CD4-positive, alpha-beta T cell treated with Interleukin-6 for 4 hours (primary cell): ENCODE measurements at regions not wholly inside any gene's neighbourhood (a gene's known extent, or its start where the extent isn't known, plus 50 kb on each side); places are given as distances from the start of the nearest gene placed in this dataset.
A peak's percentile ranks its signal among the peaks of the same experiment; 100 is the strongest.
"Not testable (repeated sequence)": the region's sequence is repeated elsewhere in the genome, so short reads cannot be mapped to it uniquely, and the experiment has no call there.

Experiments
- DNase-seq: peaks from one replicate; pipeline ENCODE4 v3.0.0-alpha.2; 2020; ENCODE audit warnings: mixed read lengths

DNA sequence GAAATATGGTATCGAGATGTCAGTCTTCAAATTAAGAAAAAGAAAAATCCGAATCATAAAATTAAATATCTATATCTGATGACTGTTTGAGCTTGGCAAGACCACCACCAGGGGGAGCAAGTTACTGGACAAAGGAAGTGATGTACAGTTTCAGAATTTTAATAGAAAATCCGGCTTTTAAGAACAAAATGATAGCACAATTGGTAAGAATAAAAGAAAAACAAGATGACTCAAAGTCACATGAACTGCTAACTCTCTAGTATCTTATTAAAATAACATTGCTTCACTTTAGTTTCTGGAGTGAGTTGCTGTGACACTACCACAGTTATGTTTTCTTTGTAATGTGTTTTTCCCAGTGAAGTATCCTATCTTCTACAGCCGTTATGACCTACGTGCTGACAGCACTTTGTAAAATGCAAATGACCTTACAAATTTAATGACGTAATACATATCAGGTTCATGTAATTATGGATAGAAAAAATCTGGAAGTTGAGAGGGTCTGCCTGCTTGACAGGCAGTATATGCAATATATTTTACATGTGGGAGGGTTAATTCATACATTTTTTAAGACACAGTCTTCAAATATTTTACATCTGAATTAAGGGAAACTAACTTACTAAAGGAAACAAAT lies 405.3 kb upstream of the HS3ST5 start:
- DNase-seq: peak; percentile 9

DNA sequence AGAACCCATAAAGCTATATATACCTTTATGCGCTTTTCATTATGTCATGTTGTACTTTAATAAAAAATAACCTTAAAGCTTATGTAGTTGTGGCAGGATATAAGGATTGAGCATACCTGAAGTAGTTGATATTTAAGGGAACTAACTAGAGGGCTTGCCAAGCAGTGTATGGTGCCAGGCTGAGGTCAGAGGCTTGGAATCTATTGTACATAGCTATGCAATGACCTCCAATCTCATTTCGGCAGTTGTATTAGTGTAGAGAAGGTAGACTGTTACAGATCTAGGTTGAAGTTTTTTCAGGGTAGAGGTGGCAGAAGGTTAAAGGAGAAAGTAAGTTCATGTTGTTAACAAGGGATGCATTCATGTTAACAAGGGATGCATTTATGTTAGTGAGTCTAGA lies 397.7 kb upstream of the HS3ST5 start:
- DNase-seq: no peak

DNA sequence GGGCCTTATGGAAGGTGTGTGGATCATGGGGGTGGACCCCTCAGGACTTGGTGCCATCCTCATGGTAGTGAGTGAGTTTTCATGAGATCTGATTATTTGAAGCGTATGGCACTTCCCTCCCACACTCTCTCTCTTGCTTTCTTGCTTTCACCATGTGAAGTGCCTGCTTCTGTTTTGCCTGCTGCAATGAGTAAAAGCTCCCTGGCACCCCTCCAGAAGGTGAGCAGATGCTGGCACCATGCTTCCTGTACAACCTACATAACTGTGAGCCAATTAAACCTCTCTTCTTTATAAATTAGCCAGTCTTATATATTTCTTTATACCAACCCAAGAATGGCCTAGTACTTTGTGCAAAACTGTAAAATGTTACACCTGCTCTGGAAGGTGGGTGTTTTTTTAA lies 396.8 kb upstream of the HS3ST5 start:
- no peak for DNase-seq

DNA sequence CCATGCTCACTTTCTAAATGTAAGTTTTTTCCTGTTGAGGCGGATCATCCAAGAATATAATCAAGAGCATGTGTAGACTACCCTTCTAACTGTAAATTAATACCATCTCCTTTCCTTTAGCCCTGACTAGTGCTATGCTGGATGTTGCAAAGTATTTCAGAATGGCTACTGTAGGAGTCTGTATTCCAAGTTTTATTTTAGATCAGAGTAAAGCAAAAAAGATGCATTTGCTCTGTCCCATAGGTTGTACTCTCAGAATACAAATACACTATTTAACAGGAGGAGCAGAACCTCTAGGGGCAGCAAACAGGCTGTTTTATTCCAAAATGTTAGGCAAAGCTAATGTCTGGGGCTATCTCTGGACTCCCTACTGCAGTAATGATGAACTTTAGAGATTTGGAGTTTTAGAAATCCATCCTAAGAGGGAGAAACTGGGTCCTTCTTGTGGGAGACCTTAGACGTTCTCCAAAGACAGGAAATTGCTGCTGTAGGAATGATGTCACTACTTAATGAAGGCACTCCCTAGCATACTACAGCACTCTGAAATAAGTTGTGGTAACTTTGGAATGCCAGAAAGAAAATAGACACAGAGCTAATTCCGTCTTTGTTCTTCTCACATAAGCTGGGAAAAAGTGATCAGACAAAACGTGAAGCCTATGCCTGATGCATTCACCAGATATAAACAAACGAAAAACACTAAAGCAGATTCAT lies 392.4 kb upstream of the HS3ST5 start:
- no peak for DNase-seq

DNA sequence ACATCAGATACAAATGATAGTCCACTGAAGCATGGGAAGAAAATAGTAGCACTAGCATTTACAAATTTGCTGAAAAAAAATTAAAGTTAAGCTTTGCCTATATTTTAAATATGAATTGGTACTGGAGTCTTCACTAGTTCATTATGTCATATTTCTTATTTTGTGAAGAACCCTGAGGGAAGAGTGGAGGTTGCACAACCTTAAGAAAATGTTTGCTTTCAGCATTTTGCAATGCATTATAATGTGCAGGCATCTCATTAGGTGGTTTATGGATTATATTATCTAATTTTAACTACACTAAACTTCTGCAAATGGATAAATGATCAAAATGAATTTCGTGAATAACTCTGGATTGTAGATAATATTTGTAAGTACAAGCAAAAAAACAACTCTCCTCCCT lies 390.8 kb upstream of the HS3ST5 start:
- DNase-seq: no peak

DNA sequence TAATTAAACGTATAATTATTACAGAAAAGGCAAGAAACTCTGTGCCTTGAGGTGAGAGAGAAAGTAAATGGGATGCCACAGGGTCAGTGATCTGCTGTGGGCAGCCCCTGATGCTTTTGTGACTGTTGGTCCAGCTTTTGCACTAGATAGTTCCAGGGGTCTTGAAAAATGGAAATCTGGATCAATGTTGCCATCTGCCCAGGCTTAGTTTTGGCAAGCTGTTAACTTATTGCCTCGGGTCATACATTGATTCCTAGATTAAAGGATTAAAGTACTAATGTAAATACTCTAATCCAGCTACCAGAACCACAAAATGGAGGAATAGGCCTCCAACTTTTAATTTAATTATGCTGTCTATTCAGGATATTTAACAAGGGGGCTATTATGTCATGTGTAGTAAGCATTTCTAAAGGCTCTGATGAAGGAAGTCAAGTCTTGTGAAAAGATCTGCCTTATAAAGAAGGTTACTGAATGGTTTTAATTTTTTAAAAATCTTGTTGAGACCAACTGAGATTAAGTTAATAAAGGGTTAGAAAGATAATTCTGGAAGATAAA lies 376.0 kb upstream of the HS3ST5 start:
- DNase-seq: no peak

DNA sequence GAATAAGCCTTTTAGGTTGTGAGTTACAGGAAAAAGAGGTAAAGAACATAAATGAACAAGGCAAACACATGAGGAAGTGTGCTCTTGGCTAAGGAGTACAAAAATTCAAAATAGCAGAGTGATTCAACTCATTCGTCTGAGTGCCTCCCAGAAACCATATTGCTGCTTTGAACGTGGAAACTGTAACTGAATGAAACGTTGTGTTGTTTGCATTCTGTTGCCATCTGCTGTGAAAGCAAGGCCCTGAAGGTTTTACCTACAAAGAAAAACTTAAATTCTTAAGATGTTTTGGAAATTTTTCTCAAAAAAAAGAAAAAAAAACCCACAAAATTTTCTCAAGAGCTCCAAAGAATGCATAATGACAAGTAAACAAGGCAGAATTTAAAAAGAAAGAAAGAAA lies 375.4 kb upstream of the HS3ST5 start:
- no peak for DNase-seq

DNA sequence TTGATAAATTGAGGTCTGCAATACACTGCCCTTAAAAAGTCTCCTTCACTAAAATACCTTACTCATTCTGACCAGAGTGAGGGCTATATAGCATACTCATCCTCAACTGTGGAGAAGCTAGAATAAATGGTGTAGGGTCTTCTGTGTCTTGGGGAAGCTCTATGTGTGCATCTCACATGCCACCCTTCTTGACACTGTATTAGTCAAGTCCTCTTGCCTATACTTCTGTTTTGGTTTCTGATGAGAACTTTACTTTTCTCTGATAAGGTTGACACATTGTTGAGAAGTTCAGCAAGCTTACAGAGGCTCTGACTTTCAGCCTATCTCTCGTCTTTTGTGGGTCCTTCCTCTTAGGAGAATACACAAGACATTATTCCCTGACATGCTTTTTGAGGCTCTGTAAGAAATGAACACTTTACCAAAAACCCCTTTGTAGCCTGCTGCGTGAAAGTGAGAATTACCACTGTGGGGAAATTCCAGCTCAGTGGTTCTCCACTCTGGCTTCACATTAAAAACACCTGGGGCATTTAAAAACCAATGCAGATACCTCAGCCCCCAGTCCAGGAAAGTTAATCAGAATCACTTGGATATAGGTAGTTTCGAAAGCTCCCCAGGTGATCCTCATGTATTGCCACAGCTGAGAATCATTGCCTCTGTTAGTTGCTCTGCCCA lies 372.1 kb upstream of the HS3ST5 start:
- no peak for DNase-seq

DNA sequence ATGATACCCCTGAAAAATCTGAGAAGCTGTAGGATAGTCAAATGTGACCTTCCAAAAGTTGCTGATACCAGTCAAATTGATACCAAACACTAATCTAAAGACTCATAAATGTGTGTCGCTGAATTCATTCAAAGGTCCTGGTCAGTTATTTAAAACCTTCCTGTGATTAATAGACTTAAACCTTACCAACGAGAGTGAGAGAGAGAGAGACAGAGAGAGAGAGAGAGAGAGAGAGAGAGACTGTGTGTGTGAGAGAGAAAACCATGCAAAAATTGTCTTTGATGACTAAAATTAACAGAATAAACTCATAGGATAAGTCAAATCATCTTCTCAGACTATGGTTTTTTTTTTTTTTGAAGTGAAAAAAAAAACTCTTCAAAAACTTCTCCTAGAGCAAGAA lies 370.9 kb upstream of the HS3ST5 start:
- DNase-seq: no peak

DNA sequence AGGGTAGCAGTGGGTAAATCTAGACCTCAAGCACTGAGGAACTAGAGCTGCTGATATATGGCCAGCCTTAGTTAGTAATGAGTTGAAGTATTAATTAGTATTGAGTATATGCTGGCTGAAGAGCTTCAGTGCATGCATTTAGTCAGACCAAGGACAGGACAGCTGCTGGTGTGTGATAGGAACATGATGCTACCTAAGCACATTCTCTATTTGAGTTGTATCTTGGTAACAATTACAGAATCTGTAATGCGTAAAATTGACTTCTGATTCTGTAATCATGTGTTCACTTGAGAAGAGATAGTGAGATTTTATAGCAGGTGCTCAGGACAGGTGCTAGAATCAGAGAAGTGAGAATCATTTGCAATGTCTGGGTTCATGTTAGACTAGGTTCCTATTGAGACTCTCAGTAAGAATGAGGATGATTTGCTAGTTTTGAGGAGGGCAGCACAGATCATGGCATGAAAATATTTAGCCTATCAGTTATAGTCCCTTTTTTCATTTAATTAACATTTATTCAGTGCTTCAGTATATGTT lies 369.4 kb upstream of the HS3ST5 start:
- no peak for DNase-seq

DNA sequence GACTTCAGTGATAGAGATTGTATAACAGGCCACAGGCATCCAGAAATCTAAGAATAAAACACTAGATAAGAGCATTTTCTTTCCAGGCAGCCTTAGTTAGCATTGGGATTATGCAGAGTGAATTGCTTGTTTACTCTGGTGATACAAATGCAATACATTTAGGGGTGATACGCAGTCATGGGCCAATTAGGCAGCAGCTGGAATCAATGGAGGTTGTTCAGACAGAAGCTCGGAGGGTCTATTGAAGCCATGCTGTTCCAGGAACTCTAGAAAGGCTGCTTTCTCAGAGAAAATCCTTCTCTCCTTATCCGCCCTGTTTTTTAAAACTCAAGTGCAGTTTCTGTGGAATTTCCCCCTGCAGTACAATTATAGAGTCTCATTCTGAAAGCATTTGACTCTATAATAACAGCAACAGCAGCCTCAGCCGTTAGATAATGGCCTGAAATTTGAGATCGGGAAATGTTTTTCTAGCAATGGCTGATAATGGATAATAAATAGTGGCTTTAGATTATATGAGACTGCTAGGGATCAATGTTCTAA lies 364.3 kb upstream of the HS3ST5 start:
- no peak for DNase-seq

DNA sequence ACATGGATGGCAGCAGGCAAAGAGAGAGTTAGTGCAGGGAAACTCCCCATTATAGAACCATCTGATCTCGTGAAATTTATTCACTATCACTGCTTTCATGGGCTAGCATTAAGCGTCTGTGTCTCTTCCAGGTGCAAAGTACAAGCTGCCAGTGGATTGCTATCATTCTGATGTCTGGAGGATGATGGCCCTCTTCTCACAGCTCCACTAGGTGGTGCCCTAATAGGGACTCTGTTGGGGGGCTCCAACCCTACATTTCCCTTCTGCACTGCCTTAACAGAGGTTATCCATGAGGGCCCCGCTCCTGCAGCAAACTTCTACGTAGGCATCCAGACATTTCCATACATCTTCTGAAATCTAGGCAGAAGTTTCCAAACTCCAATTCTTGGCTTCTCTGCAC lies 347.8 kb upstream of the HS3ST5 start:
- no peak for DNase-seq

DNA sequence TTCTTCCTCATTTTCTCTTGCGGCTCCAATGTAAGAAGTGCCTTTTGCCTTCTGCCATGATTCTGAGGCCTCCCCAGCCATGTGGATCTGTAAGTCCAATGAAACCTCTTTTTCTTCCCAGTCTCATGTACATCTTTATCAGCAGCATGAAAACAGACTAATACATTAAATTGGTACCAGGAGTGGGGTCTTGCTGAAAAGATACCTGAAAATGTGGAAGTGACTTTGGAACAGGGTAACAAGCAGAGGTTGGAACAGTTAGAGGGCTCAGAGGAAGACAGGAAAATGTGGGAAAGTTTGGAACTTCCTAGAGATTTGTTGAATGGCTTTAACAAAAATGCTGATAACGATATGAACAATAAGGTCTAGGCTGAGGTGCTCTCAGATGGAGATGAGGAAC lies 316.7 kb upstream of the HS3ST5 start:
- no peak for DNase-seq

DNA sequence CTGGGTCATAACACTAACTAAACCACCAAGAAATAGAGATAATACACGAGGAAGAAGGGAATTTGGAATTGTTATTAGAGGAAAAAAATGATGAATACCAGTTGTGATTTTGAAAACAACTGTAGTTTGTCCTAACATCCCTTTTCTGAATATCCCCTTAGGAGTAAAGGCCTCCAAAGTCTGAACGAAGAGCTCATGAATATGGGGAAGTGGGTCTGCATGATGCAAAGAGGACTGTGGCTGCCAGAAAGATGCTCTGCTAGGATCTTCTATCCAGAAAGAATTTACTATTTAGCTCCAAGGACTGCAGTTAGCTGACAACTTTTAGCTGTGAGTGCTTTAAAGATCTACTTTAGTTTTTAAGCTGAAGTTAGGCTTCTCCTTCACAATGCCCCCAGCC lies 308.8 kb upstream of the HS3ST5 start:
- no peak for DNase-seq

DNA sequence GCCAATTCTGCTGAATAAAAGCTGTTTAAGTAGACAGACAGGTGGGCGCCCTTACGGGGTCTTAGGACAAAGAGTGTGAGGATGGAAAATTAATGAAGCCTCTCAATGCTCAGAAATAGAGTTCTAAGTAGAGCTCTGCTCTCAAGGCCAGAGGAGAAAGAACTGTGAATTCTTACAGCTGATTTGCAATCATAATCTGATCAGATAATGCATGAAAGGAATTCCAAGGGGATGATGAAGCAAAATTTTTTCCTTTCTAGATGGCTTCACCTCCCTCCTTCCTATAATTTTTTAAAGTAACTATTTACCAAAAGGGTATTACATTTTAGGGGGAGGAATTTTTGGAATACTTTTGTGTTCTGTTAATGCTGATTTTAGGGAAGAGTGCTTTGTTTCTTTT lies 308.1 kb upstream of the HS3ST5 start:
- no peak for DNase-seq

DNA sequence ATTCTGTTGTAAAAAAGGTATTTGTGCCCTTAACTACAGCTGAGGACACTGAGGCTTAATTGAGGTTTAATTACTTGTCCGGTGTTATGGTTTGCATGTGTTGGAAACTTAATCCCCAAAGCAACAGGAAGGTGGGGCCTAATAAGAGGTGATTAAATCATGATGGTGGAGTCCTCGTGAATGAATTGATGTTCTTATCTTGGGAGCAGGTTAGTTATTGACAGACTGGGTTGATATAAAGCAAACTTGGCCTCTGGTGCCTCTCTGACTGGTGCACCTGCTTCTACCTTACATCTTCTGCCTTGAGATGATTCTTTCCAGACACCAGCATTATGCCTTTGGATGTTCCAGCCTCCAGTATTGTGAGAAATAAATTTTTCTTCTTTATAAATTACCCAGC lies 306.5 kb upstream of the HS3ST5 start:
- no peak for DNase-seq

DNA sequence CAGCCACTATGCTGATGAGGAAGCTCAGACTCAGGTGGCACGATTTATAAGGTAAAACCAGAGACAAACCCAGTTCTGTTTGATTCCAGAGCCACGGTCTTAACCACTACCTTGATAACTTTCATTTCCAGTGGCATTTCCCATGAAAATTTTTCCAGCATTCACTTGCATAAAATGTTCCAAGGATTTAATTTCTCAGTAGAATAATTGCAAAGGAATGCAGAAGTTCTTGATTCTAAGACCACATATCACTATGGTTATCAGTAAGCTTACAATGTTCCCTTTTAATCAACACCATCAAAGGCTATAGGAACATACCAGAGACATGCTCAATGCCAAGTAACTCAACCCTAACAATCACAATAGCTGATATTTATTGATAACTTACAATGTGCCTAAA lies 306.0 kb upstream of the HS3ST5 start:
- no peak for DNase-seq

DNA sequence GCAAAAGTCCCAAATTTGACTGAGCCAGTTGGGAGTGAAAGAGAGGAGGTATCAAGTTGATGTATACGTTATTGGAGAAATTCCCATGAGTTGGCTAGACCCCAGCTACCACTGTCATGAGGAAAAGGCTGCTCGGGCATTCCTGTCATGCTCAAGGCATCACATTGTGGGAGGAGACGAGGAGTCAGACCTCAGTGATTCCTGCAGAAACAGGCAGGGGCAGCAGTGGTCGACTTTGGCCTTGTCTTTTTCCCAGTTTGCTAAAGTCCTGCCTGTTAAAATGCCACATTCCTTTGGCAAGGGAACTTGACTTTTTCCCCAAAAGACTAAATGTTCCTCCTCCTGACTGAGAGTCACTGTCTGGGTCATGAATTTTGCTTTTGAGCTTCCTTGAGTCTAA lies 295.5 kb upstream of the HS3ST5 start:
- DNase-seq: no peak

DNA sequence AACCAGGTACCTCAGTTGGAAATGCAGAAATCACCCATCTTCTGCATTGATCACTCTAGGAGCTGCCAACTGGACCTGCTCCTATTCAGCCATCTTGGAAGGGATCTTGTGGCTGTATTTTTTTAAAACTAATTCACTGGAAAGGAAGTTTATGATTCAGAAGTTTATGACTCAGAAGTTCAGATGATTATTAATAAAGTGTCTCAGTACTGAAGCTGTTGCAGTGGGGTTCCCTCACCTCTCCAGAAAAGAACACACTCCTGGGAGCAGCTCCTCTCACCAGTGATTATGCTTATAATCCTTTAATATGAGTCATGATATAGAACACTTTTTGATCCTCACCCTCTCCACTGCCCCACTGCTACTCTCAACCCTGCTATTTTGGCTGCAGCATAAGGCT lies 291.2 kb upstream of the HS3ST5 start:
- no peak for DNase-seq

DNA sequence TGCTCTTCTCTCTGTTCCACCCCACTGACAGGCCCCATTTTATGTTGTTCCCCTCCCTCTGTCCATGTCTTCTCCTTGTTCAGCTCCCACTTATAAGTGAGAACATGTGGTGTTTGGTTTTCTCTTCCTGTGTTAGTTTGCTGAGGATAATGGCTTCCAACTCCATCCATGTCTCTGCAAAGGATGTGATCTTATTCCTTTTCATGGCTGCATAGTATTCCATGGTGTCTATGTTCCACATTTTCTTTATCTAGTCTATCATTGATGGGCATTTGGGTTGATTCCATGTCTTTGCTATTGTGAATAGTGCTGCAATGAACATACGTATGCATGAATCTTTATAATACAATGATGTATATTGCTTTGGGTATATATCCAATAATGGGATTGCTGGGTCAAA lies 283.4 kb upstream of the HS3ST5 start:
- DNase-seq: not testable (repeated sequence)

DNA sequence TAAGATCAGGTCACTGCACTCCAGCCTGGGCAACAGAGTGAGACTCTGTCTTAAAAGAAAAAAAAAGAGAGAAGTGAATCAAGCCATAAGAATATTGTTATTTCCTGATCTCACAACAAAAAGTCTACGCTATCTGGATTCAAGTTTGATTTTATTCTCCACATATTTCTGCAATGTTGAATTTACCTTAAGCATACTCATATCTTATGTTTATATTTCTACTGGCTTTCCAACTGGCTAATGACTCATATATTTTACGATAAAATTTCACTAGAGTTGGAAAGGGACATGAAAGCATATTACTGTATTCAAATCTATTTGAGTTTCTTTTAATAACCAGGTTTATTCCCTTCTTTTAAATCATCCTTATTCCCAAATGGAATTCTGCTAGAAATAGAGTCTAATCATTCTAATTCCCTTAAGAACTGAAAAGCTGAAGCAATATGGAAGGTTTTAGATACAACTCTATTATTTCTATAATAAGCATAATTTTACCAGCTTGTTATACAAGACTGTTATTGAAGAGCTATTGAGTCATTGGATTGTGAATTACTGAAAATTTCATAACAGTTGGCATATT lies 276.9 kb upstream of the HS3ST5 start:
- no peak for DNase-seq

DNA sequence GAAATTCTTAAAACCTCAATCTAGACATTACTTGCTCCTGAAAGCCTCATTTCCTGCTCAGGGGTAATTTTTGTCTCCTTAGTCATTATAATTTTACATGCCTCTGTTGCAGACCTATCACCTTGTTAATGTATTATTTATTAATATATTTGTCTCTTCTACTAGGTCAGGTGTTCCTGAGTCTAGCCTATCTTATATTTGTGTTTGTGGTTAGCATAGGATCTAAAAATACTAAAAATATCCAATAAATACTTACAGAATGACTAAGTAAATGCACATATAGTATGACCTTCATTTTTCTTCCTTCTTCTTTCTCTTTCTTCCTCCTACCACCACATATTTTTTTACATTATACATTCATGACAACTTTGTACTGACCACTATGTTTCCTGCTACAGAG lies 268.9 kb upstream of the HS3ST5 start:
- DNase-seq: no peak

DNA sequence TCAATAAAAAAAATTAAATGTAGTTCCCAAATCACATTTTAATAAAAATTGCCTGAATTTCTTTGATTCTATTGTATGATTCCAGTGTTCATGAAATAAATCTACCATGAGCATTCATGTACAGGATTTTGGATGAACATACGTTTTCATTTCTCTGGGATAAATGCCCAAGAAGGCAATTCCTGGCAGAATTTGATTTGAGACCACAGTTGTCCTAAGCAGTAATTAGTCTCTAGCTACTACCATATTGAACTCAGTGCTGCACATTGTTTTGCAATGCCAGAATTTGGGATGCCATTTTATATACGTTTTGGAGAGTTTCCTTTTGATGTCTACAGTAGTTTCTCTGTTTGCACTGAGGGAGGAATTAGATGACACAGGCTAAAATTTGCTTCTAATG lies 265.3 kb upstream of the HS3ST5 start:
- DNase-seq: no peak
